ENCODE measurements at regions not wholly inside any gene's neighbourhood (a gene's known extent, or its start where the extent isn't known, plus 50 kb on each side); places are given as distances from the start of the nearest gene placed in this dataset.

- Mint-ChIP-seq H3K4me1 (no peaks in the 10 kb centered on the region), H3K27me3 (no peaks in the 10 kb centered on the region), H3K36me3 (peaks cover 0 to 4% (median 0%) of the 10 kb centered on the region in 5 donors), H3K27ac (no peak overlapping the region), H3K9me3 (peaks cover 0 to 9% (median 6%) of the 10 kb centered on the region in 11 donors), H3K4me3 (no peak overlapping the region)
- Histone ChIP-seq H3K36me3 (ENCODE audit: control insufficient read depth in 2 of 3, insufficient read depth in 3 of 3, low read length in 3 of 3) (no peaks in the 10 kb centered on the region), H3K27ac (ENCODE audit: low read depth, low read length) (no peak overlapping the region), H3K4me1 (ENCODE audit: control insufficient read depth in 2 of 2, insufficient read depth in 2 of 2, low read length in 2 of 2) (no peaks in the 10 kb centered on the region), H3K4me3 (ENCODE audit: low read length) (no peak overlapping the region), H3K9me3 (ENCODE audit: control insufficient read depth in 2 of 3, low read length in 3 of 3) (no peaks in the 10 kb centered on the region), H3K27me3 (ENCODE audit: control insufficient read depth in 2 of 2, insufficient read depth in 2 of 2, low read length in 2 of 2) (no peaks in the 10 kb centered on the region)
- ChIA-PET CTCF (no interaction called here), POLR2A (no interaction called here)
- intact Hi-C loops (cut with micrococcal nuclease) = no loop called here
- no peak for ATAC-seq
- DNase-seq = no peak
Measured at GRCh38 chr5:3905031-3905430, 309.4 kb downstream of the IRX1 start.

- H3K36me3 Mint-ChIP-seq = peaks cover 0 to 4% (median 0%) of the 10 kb centered on the region in 5 donors
- ChIA-PET POLR2A (no interaction called here), CTCF (no interaction called here)
- no peak for DNase-seq
- H3K27me3 Mint-ChIP-seq = no peaks in the 10 kb centered on the region
- Histone ChIP-seq H3K27ac (ENCODE audit: low read depth, low read length) (no peak overlapping the region), H3K4me1 (ENCODE audit: control insufficient read depth in 2 of 2, insufficient read depth in 2 of 2, low read length in 2 of 2) (no peaks in the 10 kb centered on the region), H3K9me3 (ENCODE audit: control insufficient read depth in 2 of 3, low read length in 3 of 3) (no peaks in the 10 kb centered on the region), H3K27me3 (ENCODE audit: control insufficient read depth in 2 of 2, insufficient read depth in 2 of 2, low read length in 2 of 2) (no peaks in the 10 kb centered on the region), H3K4me3 (ENCODE audit: low read length) (no peak overlapping the region), H3K36me3 (ENCODE audit: control insufficient read depth in 2 of 3, insufficient read depth in 3 of 3, low read length in 3 of 3) (no peaks in the 10 kb centered on the region)
- ATAC-seq = no peak
- H3K9me3 Mint-ChIP-seq = peaks cover 0 to 9% (median 6%) of the 10 kb centered on the region in 11 donors
- no peak overlapping the region for H3K27ac Mint-ChIP-seq
- intact Hi-C loops (cut with micrococcal nuclease) = no loop called here
- peak overlapping the region in 1 of 10 donors; percentile 6 for H3K4me3 Mint-ChIP-seq
- no peaks in the 10 kb centered on the region for H3K4me1 Mint-ChIP-seq
Measured at GRCh38 chr5:3905521-3905920, 309.9 kb downstream of the IRX1 start.

- Histone ChIP-seq H3K27me3 (ENCODE audit: control insufficient read depth in 2 of 2, insufficient read depth in 2 of 2, low read length in 2 of 2) (no peaks in the 10 kb centered on the region), H3K9me3 (ENCODE audit: control insufficient read depth in 2 of 3, low read length in 3 of 3) (no peaks in the 10 kb centered on the region), H3K36me3 (ENCODE audit: control insufficient read depth in 2 of 3, insufficient read depth in 3 of 3, low read length in 3 of 3) (no peaks in the 10 kb centered on the region), H3K27ac (ENCODE audit: low read depth, low read length) (no peak overlapping the region), H3K4me3 (ENCODE audit: low read length) (no peak overlapping the region), H3K4me1 (ENCODE audit: control insufficient read depth in 2 of 2, insufficient read depth in 2 of 2, low read length in 2 of 2) (no peaks in the 10 kb centered on the region)
- Mint-ChIP-seq H3K4me3 (no peak overlapping the region), H3K27me3 (no peaks in the 10 kb centered on the region), H3K9me3 (peaks cover 0 to 5% (median 0%) of the 10 kb centered on the region in 11 donors), H3K27ac (no peak overlapping the region), H3K4me1 (no peaks in the 10 kb centered on the region), H3K36me3 (no peaks in the 10 kb centered on the region)
- intact Hi-C loops (cut with micrococcal nuclease) = no loop called here
- DNase-seq = no peak
- ChIA-PET POLR2A (no interaction called here), CTCF (no interaction called here)
- ATAC-seq = no peak
Measured at GRCh38 chr5:3911111-3911510, 315.5 kb downstream of the IRX1 start.

GRCh38 chr5:3911773-3912172, 316.1 kb downstream of the IRX1 start:
- POLR2A ChIA-PET = no interaction called here

GRCh38 chr5:3912790-3913189, 317.2 kb downstream of the IRX1 start:
- Histone ChIP-seq H3K36me3 (ENCODE audit: control insufficient read depth in 2 of 3, insufficient read depth in 3 of 3, low read length in 3 of 3) (no peaks in the 10 kb centered on the region), H3K27me3 (ENCODE audit: control insufficient read depth in 2 of 2, insufficient read depth in 2 of 2, low read length in 2 of 2) (no peaks in the 10 kb centered on the region), H3K27ac (ENCODE audit: low read depth, low read length) (no peak overlapping the region), H3K4me1 (ENCODE audit: control insufficient read depth in 2 of 2, insufficient read depth in 2 of 2, low read length in 2 of 2) (no peaks in the 10 kb centered on the region), H3K4me3 (ENCODE audit: low read length) (no peak overlapping the region), H3K9me3 (ENCODE audit: control insufficient read depth in 2 of 3, low read length in 3 of 3) (no peaks in the 10 kb centered on the region)
- ATAC-seq (no peak), DNase-seq (no peak)
- H3K4me1 Mint-ChIP-seq = no peaks in the 10 kb centered on the region
- CTCF ChIA-PET = no interaction called here
- H3K4me3 Mint-ChIP-seq = no peak overlapping the region
- H3K27ac Mint-ChIP-seq = no peak overlapping the region
- H3K27me3 Mint-ChIP-seq = no peaks in the 10 kb centered on the region
- intact Hi-C loops (cut with micrococcal nuclease) = no loop called here
- POLR2A ChIA-PET = no interaction called here
- peaks cover 0 to 7% (median 1%) of the 10 kb centered on the region in 11 donors for H3K9me3 Mint-ChIP-seq
- no peaks in the 10 kb centered on the region for H3K36me3 Mint-ChIP-seq

More at GRCh38 chr5:3911773-3912172, 316.1 kb downstream of the IRX1 start:
- Histone ChIP-seq H3K4me3 (ENCODE audit: low read length) (no peak overlapping the region), H3K27me3 (ENCODE audit: control insufficient read depth in 2 of 2, insufficient read depth in 2 of 2, low read length in 2 of 2) (no peaks in the 10 kb centered on the region), H3K36me3 (ENCODE audit: control insufficient read depth in 2 of 3, insufficient read depth in 3 of 3, low read length in 3 of 3) (no peaks in the 10 kb centered on the region), H3K9me3 (ENCODE audit: control insufficient read depth in 2 of 3, low read length in 3 of 3) (no peaks in the 10 kb centered on the region), H3K27ac (ENCODE audit: low read depth, low read length) (no peak overlapping the region), H3K4me1 (ENCODE audit: control insufficient read depth in 2 of 2, insufficient read depth in 2 of 2, low read length in 2 of 2) (no peaks in the 10 kb centered on the region)
- CTCF ChIA-PET = no interaction called here
- ATAC-seq (no peak), DNase-seq (no peak)
- Mint-ChIP-seq H3K27me3 (no peaks in the 10 kb centered on the region), H3K9me3 (peaks cover 0 to 3% (median 0%) of the 10 kb centered on the region in 11 donors), H3K27ac (peak overlapping the region in 1 of 9 donors; percentile 13), H3K4me1 (no peaks in the 10 kb centered on the region), H3K4me3 (no peak overlapping the region), H3K36me3 (no peaks in the 10 kb centered on the region)
- intact Hi-C loops (cut with micrococcal nuclease) = no loop called here

GRCh38 chr5:3913279-3913678, 317.6 kb downstream of the IRX1 start:
- POLR2A ChIA-PET = no interaction called here
- no peaks in the 10 kb centered on the region for H3K27me3 ChIP-seq (ENCODE audit: control insufficient read depth in 2 of 2, insufficient read depth in 2 of 2, low read length in 2 of 2)
- no peaks in the 10 kb centered on the region for H3K4me1 Mint-ChIP-seq
- H3K36me3 Mint-ChIP-seq = no peaks in the 10 kb centered on the region
- intact Hi-C loops (cut with micrococcal nuclease) = no loop called here
- H3K9me3 Mint-ChIP-seq = peaks cover 0 to 7% (median 1%) of the 10 kb centered on the region in 11 donors
- H3K4me3 Mint-ChIP-seq = no peak overlapping the region
- no peak overlapping the region for H3K27ac ChIP-seq (ENCODE audit: low read depth, low read length)
- DNase-seq = no peak
- CTCF ChIA-PET = no interaction called here
- no peaks in the 10 kb centered on the region for H3K27me3 Mint-ChIP-seq
- H3K4me3 ChIP-seq (ENCODE audit: low read length) = no peak overlapping the region
- no peaks in the 10 kb centered on the region for H3K4me1 ChIP-seq (ENCODE audit: control insufficient read depth in 2 of 2, insufficient read depth in 2 of 2, low read length in 2 of 2)
- ATAC-seq = no peak
- H3K9me3 ChIP-seq (ENCODE audit: control insufficient read depth in 2 of 3, low read length in 3 of 3) = no peaks in the 10 kb centered on the region
- H3K36me3 ChIP-seq (ENCODE audit: control insufficient read depth in 2 of 3, insufficient read depth in 3 of 3, low read length in 3 of 3) = no peaks in the 10 kb centered on the region
- no peak overlapping the region for H3K27ac Mint-ChIP-seq

- H3K36me3 Mint-ChIP-seq = peaks cover 0 to 8% (median 0%) of the 10 kb centered on the region in 5 donors
Measured at GRCh38 chr5:3925022-3925421, 329.4 kb downstream of the IRX1 start.

More at GRCh38 chr5:3925022-3925421, 329.4 kb downstream of the IRX1 start:
- no peaks in the 10 kb centered on the region for H3K36me3 ChIP-seq (ENCODE audit: control insufficient read depth in 2 of 3, insufficient read depth in 3 of 3, low read length in 3 of 3)
- POLR2A ChIA-PET = no interaction called here
- H3K4me3 Mint-ChIP-seq = no peak overlapping the region
- H3K4me1 Mint-ChIP-seq = no peaks in the 10 kb centered on the region
- no peak overlapping the region for H3K27ac ChIP-seq (ENCODE audit: low read depth, low read length)
- no peaks in the 10 kb centered on the region for H3K4me1 ChIP-seq (ENCODE audit: control insufficient read depth in 2 of 2, insufficient read depth in 2 of 2, low read length in 2 of 2)
- CTCF ChIA-PET = interaction anchor here (0.6 kb wide), 1 partner anchor 28 kb away, joined by 6 read pairs; no protein-coding TSS in a partner anchor
- no peak overlapping the region for H3K4me3 ChIP-seq (ENCODE audit: low read length)
- H3K9me3 Mint-ChIP-seq = peaks cover 4 to 24% (median 9%) of the 10 kb centered on the region in 11 donors
- no peak for ATAC-seq
- no peak for DNase-seq
- peaks cover 0 to 8% (median 0%) of the 10 kb centered on the region in 5 donors for H3K27me3 Mint-ChIP-seq
- no peaks in the 10 kb centered on the region for H3K9me3 ChIP-seq (ENCODE audit: control insufficient read depth in 2 of 3, low read length in 3 of 3)
- H3K27ac Mint-ChIP-seq = no peak overlapping the region
- no peaks in the 10 kb centered on the region for H3K27me3 ChIP-seq (ENCODE audit: control insufficient read depth in 2 of 2, insufficient read depth in 2 of 2, low read length in 2 of 2)
- intact Hi-C loops (cut with micrococcal nuclease) = no loop called here
